ENCODE measurements at regions not wholly inside any gene's neighbourhood (a gene's known extent, or its start where the extent isn't known, plus 50 kb on each side); places are given as distances from the start of the nearest gene placed in this dataset.
A peak's percentile ranks its signal among the peaks of the same experiment; 100 is the strongest.

GRCh38 chr2:55108456-55109160 lies 58.4 kb upstream of the RTN4 start:
- Histone ChIP-seq H3K27me3 (ENCODE audit: control insufficient read depth, insufficient read depth, low read length) (no peaks in the 10 kb centered on the region), H2BK20ac (ENCODE audit: low read depth, low read length) (peak overlapping the region; percentile 71), H3K9me3 (ENCODE audit: control insufficient read depth, insufficient read depth, low read length) (no peaks in the 10 kb centered on the region), H2BK120ac (ENCODE audit: low read depth, low read length) (peak overlapping the region; percentile 79), H4K5ac (ENCODE audit: low read depth, low read length) (peak overlapping the region; percentile 48; the same call in 1 of the 2 replicates), H2BK5ac (ENCODE audit: low read depth, low read length, poor library complexity, severe bottlenecking) (peak overlapping the region; percentile 94), H3K4me3 (ENCODE audit: insufficient read depth, low read depth, low read length) (no peak overlapping the region), H3K23ac (ENCODE audit: low read depth, low read length) (peak overlapping the region; percentile 39; the same call in 1 of the 2 replicates), H2AK5ac (ENCODE audit: low read depth, low read length) (peak overlapping the region; percentile 84; the same call in 1 of the 2 replicates), H3K27ac (ENCODE audit: insufficient read depth, low read length) (peak overlapping the region; percentile 28; the same call in 1 of the 2 replicates), H3K36me3 (ENCODE audit: control insufficient read depth, insufficient read depth, low read length) (no peaks in the 10 kb centered on the region), H2AFZ (replicated peaks; ENCODE audit: low read length, poor library complexity) (no peak overlapping the region), H2BK15ac (ENCODE audit: low read depth, low read length) (peak overlapping the region; percentile 53; the same call in 1 of the 3 replicates), H4K8ac (ENCODE audit: low read depth in 2 of 2, low read length in 2 of 2) (peak overlapping the region in 1 of 2 experiments; percentile 59; a peak in 3 of 4 replicates), H3K56ac (ENCODE audit: extremely low read depth, insufficient read depth, low read length) (no peak overlapping the region), H3K9me1 (ENCODE audit: insufficient read depth, low read length) (peaks cover 24% of the 10 kb centered on the region), H4K20me1 (ENCODE audit: insufficient read depth, low read length) (no peaks in the 10 kb centered on the region), H3K18ac (ENCODE audit: low read depth, low read length) (peak overlapping the region; percentile 67), H3K4me2 (ENCODE audit: low read depth, low read length) (no peak overlapping the region), H3K4ac (ENCODE audit: low read depth, low read length) (peak overlapping the region; percentile 77), H2AK9ac (replicated peaks; ENCODE audit: low read depth, low read length, poor library complexity) (peak overlapping the region; percentile 66), H4K91ac (ENCODE audit: insufficient read depth, low read depth, low read length) (peak overlapping the region; percentile 57; the same call in 1 of the 2 replicates), H3K14ac (replicated peaks; ENCODE audit: low read depth, low read length) (peak overlapping the region; percentile 71), H3K9ac (ENCODE audit: low read depth, low read length) (no peak overlapping the region), H3K4me1 (ENCODE audit: control insufficient read depth, insufficient read depth, low read length) (peaks cover 38% of the 10 kb centered on the region), H3K79me1 (ENCODE audit: low read depth in 1 of 2, low read length in 2 of 2) (peaks cover 29 to 50% of the 10 kb centered on the region in 2 experiments)
- in situ Hi-C loops (cut with MboI; ENCODE audit: low sequenced_read_pairs): no loop called here
- no CpG with 5 or more reads among the region's 7 CpGs for WGBS, 2 experiments (ENCODE audit: extremely low coverage in 2 of 2, insufficient read length in 1 of 2)
- no peak for TF ChIP-seq RAD21 (IDR thresholded peaks at IDR 0.05; ENCODE audit: low read length)
- TF ChIP-seq MAZ (IDR thresholded peaks at IDR 0.05; ENCODE audit: borderline replicate concordance, low read depth, low read length): no peak
- no peak for TF ChIP-seq USF2 (IDR thresholded peaks at IDR 0.05; ENCODE audit: low read depth, low read length)
- TF ChIP-seq CEBPB (IDR thresholded peaks at IDR 0.05; ENCODE audit: low read depth, low read length): no peak
- TF ChIP-seq NFE2L2 (IDR thresholded peaks at IDR 0.05; ENCODE audit: low read depth, low read length): no peak
- no peak for TF ChIP-seq POLR2A (IDR thresholded peaks at IDR 0.05; ENCODE audit: low read depth, low read length)
- no peak for TF ChIP-seq FOS (IDR thresholded peaks at IDR 0.05; ENCODE audit: low read depth, low read length)
- TF ChIP-seq ELK1 (IDR thresholded peaks at IDR 0.05; ENCODE audit: borderline replicate concordance, low read depth, low read length): no peak
- TF ChIP-seq MAFK (IDR thresholded peaks at IDR 0.05; ENCODE audit: low read depth, low read length): no peak
- no peak for TF ChIP-seq BHLHE40 (IDR thresholded peaks at IDR 0.05; ENCODE audit: low read depth, low read length)
- TF ChIP-seq CHD1 (IDR thresholded peaks at IDR 0.05; ENCODE audit: low read depth, low read length): no peak
- DNase-seq (no peak), ATAC-seq (ENCODE audit: low read depth) (no peak)
- dilution Hi-C loops (cut with HindIII; ENCODE audit: low sequenced_read_pairs, unreplicated experiment): no loop called here
- POLR2A ChIA-PET (ENCODE audit: unreplicated experiment): interaction anchor here (0.7 kb wide), 1 partner anchor 61 kb away, joined by 4 read pairs; no protein-coding TSS in a partner anchor
- intact Hi-C loops (cut with micrococcal nuclease): no loop called here
- CTCF ChIA-PET: interaction anchor here (0.7 to 2.1 kb wide), 3 partner anchors 45 to 209 kb away, joined by 3 to 8 read pairs (median 6); no protein-coding TSS in a partner anchor
- no TSS peak for BruUV-seq (replicated peaks)

All from IMR-90 (cell line).